Dendritic cell treated with granulocyte-macrophage colony-stimulating factor and Interleukin-4, amounts not matched to agents 40 ng/mL and 50 ng/mL, for 4 days (primary cell): ENCODE measurements at regions not wholly inside any gene's neighbourhood (a gene's known extent, or its start where the extent isn't known, plus 50 kb on each side); places are given as distances from the start of the nearest gene placed in this dataset.
"Not testable (repeated sequence)": the region's sequence is repeated elsewhere in the genome, so short reads cannot be mapped to it uniquely, and the experiment has no call there.

Experiments
- H3K27ac Mint-ChIP-seq: one replicate; pipeline ENCODE4 v1.8.0; 2022; ENCODE audit warnings: mild to moderate bottlenecking, mixed read lengths
- H3K27me3 Mint-ChIP-seq: one replicate; pipeline ENCODE4 v1.8.0; 2022; ENCODE audit warnings: mild to moderate bottlenecking, mixed read lengths
- H3K36me3 Mint-ChIP-seq: one replicate; pipeline ENCODE4 v1.8.0; 2022; ENCODE audit warnings: low read depth, mixed read lengths
- H3K4me1 Mint-ChIP-seq: one replicate; pipeline ENCODE4 v1.8.0; 2022; ENCODE audit warnings: low read depth, mixed read lengths
- H3K4me3 Mint-ChIP-seq: one replicate; pipeline ENCODE4 v1.8.0; 2022; ENCODE audit warnings: mild to moderate bottlenecking, moderate library complexity, mixed read lengths
- H3K9me3 Mint-ChIP-seq: one replicate; pipeline ENCODE4 v1.8.0; 2022; ENCODE audit warnings: mixed read lengths
- intact Hi-C: fragments of 100-400 bp; cut with micrococcal nuclease; formaldehyde crosslinking; loops from one replicate; pipeline ENCODE4 v1.15.0; 2022

- Mint-ChIP-seq H3K4me3 (no peak overlapping the region), H3K27ac (no peak overlapping the region), H3K4me1 (no peaks in the 10 kb centered on the region), H3K9me3 (no peaks in the 10 kb centered on the region), H3K27me3 (no peaks in the 10 kb centered on the region), H3K36me3 (no peaks in the 10 kb centered on the region)
- intact Hi-C loops: loop anchor here (1.0 to 5.0 kb wide), 3 partner anchors 279 to 1431 kb away; no protein-coding TSS in a partner anchor
Observed at GRCh38 chr11:100576718-100577021, 110.4 kb upstream of the ARHGAP42 start.

- no peak overlapping the region for H3K4me3 Mint-ChIP-seq
- no peak overlapping the region for H3K27ac Mint-ChIP-seq
- H3K36me3 Mint-ChIP-seq: no peaks in the 10 kb centered on the region
- H3K9me3 Mint-ChIP-seq: no peaks in the 10 kb centered on the region
- H3K4me1 Mint-ChIP-seq: no peaks in the 10 kb centered on the region
- intact Hi-C loops: loop anchor here (5.0 kb wide), 1 partner anchor 1428 kb away; no protein-coding TSS in a partner anchor
- no peaks in the 10 kb centered on the region for H3K27me3 Mint-ChIP-seq
Observed at GRCh38 chr11:100578831-100579311, 108.2 kb upstream of the ARHGAP42 start.

- intact Hi-C loops: no loop called here
- no peak overlapping the region for H3K4me3 Mint-ChIP-seq
- H3K9me3 Mint-ChIP-seq: no peaks in the 10 kb centered on the region
- H3K36me3 Mint-ChIP-seq: no peaks in the 10 kb centered on the region
- no peak overlapping the region for H3K27ac Mint-ChIP-seq
- H3K27me3 Mint-ChIP-seq: no peaks in the 10 kb centered on the region
- H3K4me1 Mint-ChIP-seq: no peaks in the 10 kb centered on the region
Observed at GRCh38 chr11:100581318-100581717, 105.8 kb upstream of the ARHGAP42 start.

GRCh38 chr11:100584201-100584985 lies 102.7 kb upstream of the ARHGAP42 start:
- Mint-ChIP-seq H3K27me3 (no peaks in the 10 kb centered on the region), H3K4me1 (no peaks in the 10 kb centered on the region), H3K9me3 (no peaks in the 10 kb centered on the region), H3K4me3 (no peak overlapping the region), H3K27ac (no peak overlapping the region), H3K36me3 (no peaks in the 10 kb centered on the region)
- intact Hi-C loops: no loop called here

- intact Hi-C loops: no loop called here
- Mint-ChIP-seq H3K9me3 (no peaks in the 10 kb centered on the region), H3K36me3 (no peaks in the 10 kb centered on the region), H3K4me1 (no peaks in the 10 kb centered on the region), H3K4me3 (no peak overlapping the region), H3K27ac (no peak overlapping the region), H3K27me3 (no peaks in the 10 kb centered on the region)
Observed at GRCh38 chr11:100585728-100586127, 101.4 kb upstream of the ARHGAP42 start.

- H3K36me3 Mint-ChIP-seq: no peaks in the 10 kb centered on the region
- H3K9me3 Mint-ChIP-seq: no peaks in the 10 kb centered on the region
- no peaks in the 10 kb centered on the region for H3K4me1 Mint-ChIP-seq
- intact Hi-C loops: no loop called here
- H3K27ac Mint-ChIP-seq: no peak overlapping the region
- H3K27me3 Mint-ChIP-seq: no peaks in the 10 kb centered on the region
- no peak overlapping the region for H3K4me3 Mint-ChIP-seq
Observed at GRCh38 chr11:100586361-100587101, 100.6 kb upstream of the ARHGAP42 start.

GRCh38 chr11:100592619-100593260 lies 94.3 kb upstream of the ARHGAP42 start:
- Mint-ChIP-seq H3K27ac (no peak overlapping the region), H3K4me1 (no peaks in the 10 kb centered on the region), H3K4me3 (no peak overlapping the region), H3K27me3 (no peaks in the 10 kb centered on the region), H3K36me3 (no peaks in the 10 kb centered on the region), H3K9me3 (no peaks in the 10 kb centered on the region)
- intact Hi-C loops: no loop called here

GRCh38 chr11:100593291-100593690 lies 93.8 kb upstream of the ARHGAP42 start:
- Mint-ChIP-seq H3K9me3 (no peaks in the 10 kb centered on the region), H3K36me3 (no peaks in the 10 kb centered on the region), H3K27me3 (no peaks in the 10 kb centered on the region), H3K4me3 (no peak overlapping the region), H3K27ac (no peak overlapping the region), H3K4me1 (no peaks in the 10 kb centered on the region)
- intact Hi-C loops: no loop called here

GRCh38 chr11:100594320-100594719 lies 92.8 kb upstream of the ARHGAP42 start:
- Mint-ChIP-seq H3K4me1 (no peaks in the 10 kb centered on the region), H3K36me3 (no peaks in the 10 kb centered on the region), H3K27ac (no peak overlapping the region), H3K9me3 (no peaks in the 10 kb centered on the region), H3K4me3 (no peak overlapping the region), H3K27me3 (no peaks in the 10 kb centered on the region)
- intact Hi-C loops: no loop called here

- Mint-ChIP-seq H3K9me3 (no peaks in the 10 kb centered on the region), H3K4me1 (no peaks in the 10 kb centered on the region), H3K4me3 (no peak overlapping the region), H3K27ac (no peak overlapping the region), H3K27me3 (no peaks in the 10 kb centered on the region), H3K36me3 (no peaks in the 10 kb centered on the region)
- intact Hi-C loops: no loop called here
Observed at GRCh38 chr11:100600941-100601340, 86.1 kb upstream of the ARHGAP42 start.

GRCh38 chr11:100602716-100603115 lies 84.4 kb upstream of the ARHGAP42 start:
- no peaks in the 10 kb centered on the region for H3K4me1 Mint-ChIP-seq
- H3K27ac Mint-ChIP-seq: no peak overlapping the region
- H3K27me3 Mint-ChIP-seq: no peaks in the 10 kb centered on the region
- no peaks in the 10 kb centered on the region for H3K9me3 Mint-ChIP-seq
- intact Hi-C loops: no loop called here
- H3K4me3 Mint-ChIP-seq: no peak overlapping the region
- H3K36me3 Mint-ChIP-seq: no peaks in the 10 kb centered on the region

- H3K27me3 Mint-ChIP-seq, H3K4me3 Mint-ChIP-seq, H3K27ac Mint-ChIP-seq, H3K9me3 Mint-ChIP-seq, H3K4me1 Mint-ChIP-seq, intact Hi-C loops, H3K36me3 Mint-ChIP-seq: not testable (repeated sequence)
Observed at GRCh38 chr11:100607761-100608160, 79.3 kb upstream of the ARHGAP42 start.

GRCh38 chr11:100612766-100613165 lies 74.3 kb upstream of the ARHGAP42 start:
- Mint-ChIP-seq H3K36me3 (no peaks in the 10 kb centered on the region), H3K4me1 (no peaks in the 10 kb centered on the region), H3K27ac (no peak overlapping the region), H3K27me3 (no peaks in the 10 kb centered on the region), H3K9me3 (no peaks in the 10 kb centered on the region), H3K4me3 (no peak overlapping the region)
- intact Hi-C loops: no loop called here

GRCh38 chr11:100618914-100619313 lies 68.2 kb upstream of the ARHGAP42 start:
- no peak overlapping the region for H3K4me3 Mint-ChIP-seq
- H3K27ac Mint-ChIP-seq: no peak overlapping the region
- peaks cover 26% of the 10 kb centered on the region for H3K9me3 Mint-ChIP-seq
- no peaks in the 10 kb centered on the region for H3K36me3 Mint-ChIP-seq
- no peaks in the 10 kb centered on the region for H3K27me3 Mint-ChIP-seq
- no peaks in the 10 kb centered on the region for H3K4me1 Mint-ChIP-seq
- intact Hi-C loops: no loop called here
